K562 (cell line): ENCODE measurements at regions not wholly inside any gene's neighbourhood (a gene's known extent, or its start where the extent isn't known, plus 50 kb on each side); places are given as distances from the start of the nearest gene placed in this dataset.

Source experiments
- FOXP4 ChIP-seq: sonication (generic); formaldehyde crosslinking; IDR thresholded peaks from 2 replicates; pipeline ENCODE4 v1.8.0; 2022; ENCODE audit warnings: mild to moderate bottlenecking, missing genetic modification reagents, borderline replicate concordance
- IRF2 ChIP-seq: sonication (generic); formaldehyde crosslinking; IDR thresholded peaks from 2 replicates; pipeline ENCODE4 v1.8.1; 2022; ENCODE audit warnings: mild to moderate bottlenecking, missing genetic modification reagents
- KAT8 ChIP-seq: fragments of 450-650 bp; IDR thresholded peaks from 2 replicates; pipeline ENCODE4 v1.6.1; 2016; ENCODE audit warnings: low read depth, mild to moderate bottlenecking
- SRF ChIP-seq, 2 experiments: fragments of 250-450, 450-650 bp in 1 of 2; sonication (Bioruptor Pico) in 1 of 2; sonication (generic) in 1 of 2; formaldehyde crosslinking; IDR thresholded peaks; 2 replicates each; pipeline versions ENCODE4 v1.5.0 to v1.5.1; 2020 to 2022; ENCODE audit warnings: mild to moderate bottlenecking in 1 of 2, missing genetic modification reagents in 1 of 2
- SRSF1 ChIP-seq: fragments of 200-400 bp; formaldehyde crosslinking; IDR thresholded peaks from 2 replicates; pipeline ENCODE4 v1.6.1; 2017; ENCODE audit warnings: mild to moderate bottlenecking, low read depth, low read length, moderate library complexity

- TF ChIP-seq KAT8 = no peak
- no peak for TF ChIP-seq SRSF1
- no peak for TF ChIP-seq IRF2
- TF ChIP-seq FOXP4 (CRISPR knock-in tag) = no peak
- no peak for TF ChIP-seq SRF (CRISPR knock-in tag; IDR thresholded peaks at IDR 0.05)
These were observed 556.4 kb downstream of the SLC6A15 start for GRCh38 chr12:84356224-84356623.
